Pancreas (tissue), 10 donors: ENCODE measurements at regions not wholly inside any gene's neighbourhood (a gene's known extent, or its start where the extent isn't known, plus 50 kb on each side); places are given as distances from the start of the nearest gene placed in this dataset.
"Not testable (repeated sequence)": the region's sequence is repeated elsewhere in the genome, so short reads cannot be mapped to it uniquely, and the experiment has no call there.

Experiments used
- ATAC-seq, 4 donors: fragments of 200-7000 bp; cut with Tn5 transposase; one replicate each; pipeline versions ENCODE4 v1.8.0 to v1.9.1; 2020; ENCODE audit warnings: mild to moderate bottlenecking in 4 of 4, moderate library complexity in 4 of 4
- DNase-seq, 6 donors: peaks; one replicate each; pipeline ENCODE4 v3.0.0-alpha.2; 2020
- FAIRE-seq: peaks from 2 replicates; lab custom pipeline; 2012; peaks lifted over from hg19 to GRCh38; lab: Jason Lieb, UNC
- H3K27ac ChIP-seq, 4 donors: fragments of 200-600 bp; sonication (generic); 1 replicate in 3 of 4; 2 replicates in 1 of 4; pipeline versions ENCODE4 v1.5.0 to v1.8.0; 2020
- H3K27me3 ChIP-seq, 4 donors: fragments of 200-600 bp; one replicate each; pipeline ENCODE4 v1.8.0; 2021
- H3K36me3 ChIP-seq, 3 donors: fragments of 200-600 bp; sonication (generic) in 1 of 3; one replicate each; pipeline versions ENCODE4 v1.5.0 to v1.8.0; 2020 to 2021
- H3K4me1 ChIP-seq, 3 donors: fragments of 200-600 bp; one replicate each; pipeline ENCODE4 v1.8.0; 2021
- H3K4me3 ChIP-seq, 4 donors: fragments of 200-600 bp; sonication (generic) in 2 of 4; one replicate each; pipeline versions ENCODE4 v1.5.0 to v1.8.0; 2020 to 2021
- H3K9me3 ChIP-seq, 4 donors: fragments of 200-600 bp; one replicate each; pipeline ENCODE4 v1.8.0; 2021
- CTCF ChIP-seq, 4 donors: fragments of 200-600 bp; sonication (generic) in 3 of 4; IDR thresholded peaks; one replicate each; pipeline versions ENCODE4 v1.5.0 to v1.8.0; 2021; ENCODE audit warnings: antibody characterized with exemption in 4 of 4
- WGBS, 2 donors: extraction: QIAGEN DNeasy Blood & Tissue Kit; methylation state at CpG; one replicate each; pipeline ENCODE4 v1.1.7; 2013; 5-methylcytosine and 5-hydroxymethylcytosine counted together
- intact Hi-C, 3 donors: fragments of 100-400 bp; cut with DNase I; formaldehyde crosslinking; loops; one replicate each; pipeline versions ENCODE4 v1.11.1 to v1.14.2; 2022
- donor health status: healthy with polysubstance abuse.
- donor health status: DM: no; HTN: no; CAD: no; lungs with moderate emphysema.
- donor health status: DM: no; HTN: no; CAD: no.
- donor health status: control.
- donor health status: control.
- donor health status: Bipolar disorder and iron deficiency.
- donor health status: DM: yes; HTN: yes; CAD: no.
- donor health status: DM: no; HTN: no; CAD: no.
- donor health status: DM: no; HTN: no; CAD: no.
- donor health status: DM: yes; HTN: yes; CAD: no.

- intact Hi-C loops, result no loop called here
- H3K4me1 ChIP-seq, result no peaks in the 10 kb centered on the region
- H3K27me3 ChIP-seq, result no peaks in the 10 kb centered on the region
- FAIRE-seq (no peak), DNase-seq (no peak), ATAC-seq (no peak)
- no peaks in the 10 kb centered on the region for H3K36me3 ChIP-seq
- H3K27ac ChIP-seq, result no peak overlapping the region
- WGBS, 2 donors, result 73 to 82% methylated on average over 6 of the region's 6 CpGs
- no peak for TF ChIP-seq CTCF (IDR thresholded peaks at IDR 0.05)
- no peak overlapping the region for H3K4me3 ChIP-seq
- no peaks in the 10 kb centered on the region for H3K9me3 ChIP-seq
Measured at GRCh38 chr14:101683365-101683764, 78.1 kb upstream of the PPP2R5C start.

DNA sequence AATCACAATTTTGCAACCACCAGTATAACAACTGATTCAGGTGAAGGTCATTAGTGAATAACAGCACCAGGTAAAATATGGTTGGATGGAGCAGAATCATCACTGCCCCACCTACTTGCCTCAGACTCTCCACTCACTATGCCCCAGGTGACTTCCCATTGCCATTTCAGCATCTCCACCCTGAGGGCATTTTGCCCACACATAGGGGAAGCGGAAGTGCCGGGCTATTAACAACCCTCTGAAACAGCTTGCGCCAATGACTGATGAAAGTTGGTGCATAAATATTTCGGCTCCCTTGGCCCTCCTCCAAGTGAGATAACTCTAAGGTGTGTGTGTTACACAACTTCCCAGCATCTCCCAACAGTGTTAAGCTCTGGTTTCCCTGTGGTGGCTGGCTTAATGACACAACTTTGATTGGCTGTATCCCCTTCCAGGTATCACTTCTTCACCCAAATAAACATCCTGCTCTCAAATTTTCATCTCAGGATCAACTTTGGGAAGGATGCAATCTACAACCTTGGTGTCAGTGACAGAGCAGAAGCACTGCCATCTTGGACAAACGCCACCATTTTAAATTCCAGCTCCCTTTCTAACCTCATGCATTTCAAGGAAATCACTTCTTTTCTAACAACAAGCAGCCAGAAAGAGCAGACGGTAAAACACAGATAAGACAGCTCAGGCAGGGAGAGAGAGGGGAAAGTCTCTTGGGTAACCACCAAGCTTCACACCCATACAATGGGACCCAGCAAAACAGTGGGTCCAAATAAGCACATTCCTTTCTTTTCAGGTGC is 73.6 kb upstream of the PPP2R5C start:
- Histone ChIP-seq H3K9me3 (no peaks in the 10 kb centered on the region), H3K4me3 (no peak overlapping the region), H3K36me3 (no peaks in the 10 kb centered on the region), H3K4me1 (no peaks in the 10 kb centered on the region), H3K27me3 (no peaks in the 10 kb centered on the region), H3K27ac (no peak overlapping the region)
- intact Hi-C loops, result no loop called here
- no peak for ATAC-seq
- TF ChIP-seq CTCF (IDR thresholded peaks at IDR 0.05), result no peak
- no peak for DNase-seq
- 59 to 63% methylated on average over 6 of the region's 6 CpGs for WGBS, 2 donors
- FAIRE-seq, result no peak

DNA sequence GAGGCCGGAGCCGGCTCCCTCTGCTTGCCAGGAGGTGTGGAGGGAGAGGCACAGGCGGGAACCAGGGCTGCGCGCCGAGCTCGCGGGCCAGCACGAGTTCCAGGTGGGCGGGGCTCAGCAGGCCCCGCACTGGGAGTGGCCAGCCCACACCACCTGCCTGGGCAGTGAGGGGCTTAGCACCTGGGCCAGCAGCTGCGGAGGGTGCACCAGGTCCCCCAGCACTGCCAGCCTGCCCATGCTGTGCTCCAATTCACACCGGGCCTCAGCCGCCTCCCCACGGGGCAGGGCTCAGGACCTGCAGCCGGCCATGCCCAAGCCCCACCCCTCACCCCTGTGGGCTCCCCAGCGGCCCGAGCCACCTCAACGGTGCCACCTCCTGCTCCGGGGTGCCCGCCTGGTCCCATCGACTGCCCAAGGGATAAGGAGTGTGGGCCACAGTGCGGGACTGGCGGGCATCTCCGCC is 72.4 kb upstream of the PPP2R5C start:
- TF ChIP-seq CTCF (IDR thresholded peaks at IDR 0.05), result no peak
- Histone ChIP-seq H3K36me3 (no peaks in the 10 kb centered on the region), H3K27ac (no peak overlapping the region), H3K4me3 (no peak overlapping the region), H3K4me1 (no peaks in the 10 kb centered on the region), H3K27me3 (no peaks in the 10 kb centered on the region), H3K9me3 (no peaks in the 10 kb centered on the region)
- no peak for ATAC-seq
- FAIRE-seq, result no peak
- intact Hi-C loops, result no loop called here
- peak in 1 of 6 donors; percentile 64 for DNase-seq
- WGBS, 2 donors, result 91 to 95% methylated on average over 20 to 25 of the region's 25 CpGs

DNA sequence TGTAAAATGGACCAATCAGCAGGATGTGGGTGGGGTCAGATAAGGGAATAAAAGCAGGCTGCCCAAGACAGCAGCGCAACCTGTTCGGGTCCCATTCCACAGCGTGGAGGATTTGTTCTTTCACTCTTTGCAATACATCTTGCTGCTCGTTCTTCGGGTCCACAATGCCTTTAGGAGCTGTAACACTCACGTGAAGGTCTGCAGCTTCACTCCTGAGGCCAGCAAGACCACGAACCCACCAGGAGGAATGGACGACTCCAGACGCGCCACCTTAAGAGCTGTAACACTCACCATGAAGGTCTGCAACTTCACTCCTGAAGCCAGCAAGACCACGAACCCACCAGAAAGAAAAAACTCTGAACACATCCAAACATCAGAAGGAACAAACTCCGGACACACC is 71.5 kb upstream of the PPP2R5C start:
- H3K9me3 ChIP-seq, intact Hi-C loops, ATAC-seq, H3K4me3 ChIP-seq, H3K27me3 ChIP-seq, H3K36me3 ChIP-seq, H3K4me1 ChIP-seq, H3K27ac ChIP-seq, DNase-seq, FAIRE-seq: not testable (repeated sequence)
- WGBS, 2 donors, result 80 to 84% methylated on average over 12 of the region's 12 CpGs

DNA sequence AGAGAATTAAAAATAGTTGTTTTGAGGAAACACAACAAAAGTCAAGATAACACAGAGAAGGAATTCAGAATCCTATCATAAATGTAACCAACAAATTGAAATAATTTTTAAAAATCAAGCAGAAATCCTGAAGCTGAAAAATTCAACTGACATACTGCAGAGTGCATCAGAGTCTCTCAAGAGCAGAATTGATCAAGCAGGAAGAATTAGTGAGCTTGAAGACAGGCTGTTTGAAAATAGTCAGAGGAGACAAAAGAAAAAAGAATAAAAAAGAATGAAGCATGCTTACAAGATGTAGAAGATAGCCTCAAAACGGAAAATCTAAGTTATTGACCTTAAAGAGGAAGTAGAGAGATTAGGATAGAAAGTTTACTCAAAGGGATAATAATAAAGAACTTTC is 65.8 kb upstream of the PPP2R5C start:
- no peak for ATAC-seq
- no peak for DNase-seq
- WGBS, 2 donors, result 18 to 20% methylated on average over 1 of the region's 1 CpG
- no peak for TF ChIP-seq CTCF (IDR thresholded peaks at IDR 0.05)
- no peak for FAIRE-seq
- no peaks in the 10 kb centered on the region for H3K9me3 ChIP-seq
- no peaks in the 10 kb centered on the region for H3K4me1 ChIP-seq
- H3K36me3 ChIP-seq, result no peaks in the 10 kb centered on the region
- no peaks in the 10 kb centered on the region for H3K27me3 ChIP-seq
- H3K4me3 ChIP-seq, result no peak overlapping the region
- intact Hi-C loops, result no loop called here
- H3K27ac ChIP-seq, result no peak overlapping the region
